Stimulated activated CD4-positive, alpha-beta T cell treated with anti-CD3 and anti-CD28 coated beads, Interleukin-4, amount 100 ng/mL, for 48 hours (primary cell): ENCODE measurements at regions not wholly inside any gene's neighbourhood (a gene's known extent, or its start where the extent isn't known, plus 50 kb on each side); places are given as distances from the start of the nearest gene placed in this dataset.

ENCODE experiments used
- DNase-seq, 2 donors: peaks; one replicate each; pipeline ENCODE4 v3.0.0-alpha.2; 2020; ENCODE audit warnings: low read depth in 2 of 2

- DNase-seq, result no peak
These were observed 96.8 kb upstream of the AGR3 start for GRCh38 chr7:16978358-16979244.

- DNase-seq, result no peak
These were observed 98.8 kb upstream of the AGR3 start for GRCh38 chr7:16980539-16980938.

- DNase-seq, result peak in 1 of 2 donors; percentile 10
These were observed 101.0 kb upstream of the AGR3 start for GRCh38 chr7:16982640-16983350.

- DNase-seq, result no peak
These were observed 102.6 kb upstream of the AGR3 start for GRCh38 chr7:16984375-16984774.

- no peak for DNase-seq
These were observed 103.8 kb upstream of the AGR3 start for GRCh38 chr7:16985621-16986020.

GRCh38 chr7:16986755-16987154, 105.0 kb upstream of the AGR3 start:
- DNase-seq, result no peak

- no peak for DNase-seq
These were observed 108.1 kb upstream of the AGR3 start for GRCh38 chr7:16989811-16990413.

- no peak for DNase-seq
These were observed 109.8 kb upstream of the AGR3 start for GRCh38 chr7:16991551-16991950.

GRCh38 chr7:16993543-16993942, 111.8 kb upstream of the AGR3 start:
- DNase-seq, result no peak

- DNase-seq, result no peak
These were observed 116.8 kb upstream of the AGR3 start for GRCh38 chr7:16998481-16999051.

- no peak for DNase-seq
These were observed 117.9 kb upstream of the AGR3 start for GRCh38 chr7:16999541-17000267.

GRCh38 chr7:17005271-17005670, 123.5 kb upstream of the AGR3 start:
- DNase-seq, result no peak

GRCh38 chr7:17007841-17008240, 126.1 kb upstream of the AGR3 start:
- DNase-seq, result no peak

- DNase-seq, result no peak
These were observed 127.4 kb upstream of the AGR3 start for GRCh38 chr7:17009007-17009719.

GRCh38 chr7:17009933-17010332, 128.2 kb upstream of the AGR3 start:
- no peak for DNase-seq

- no peak for DNase-seq
These were observed 129.0 kb upstream of the AGR3 start for GRCh38 chr7:17010637-17011300.

GRCh38 chr7:17013204-17013603, 131.4 kb upstream of the AGR3 start:
- no peak for DNase-seq

GRCh38 chr7:17014686-17015085, 132.9 kb upstream of the AGR3 start:
- no peak for DNase-seq

- DNase-seq, result no peak
These were observed 133.8 kb upstream of the AGR3 start for GRCh38 chr7:17015598-17016031.

- no peak for DNase-seq
These were observed 134.7 kb upstream of the AGR3 start for GRCh38 chr7:17016402-17017010.
